HG02759 (cell line): ENCODE measurements at regions not wholly inside any gene's neighbourhood (a gene's known extent, or its start where the extent isn't known, plus 50 kb on each side); places are given as distances from the start of the nearest gene placed in this dataset.

Experiments
- ATAC-seq: cut with Tn5 transposase; IDR thresholded peaks from one replicate; pipeline ENCODE4 v1.9.1; 2021; ENCODE audit warnings: mild to moderate bottlenecking, moderate library complexity; ENCODE audit not compliant: unreplicated experiment

DNA sequence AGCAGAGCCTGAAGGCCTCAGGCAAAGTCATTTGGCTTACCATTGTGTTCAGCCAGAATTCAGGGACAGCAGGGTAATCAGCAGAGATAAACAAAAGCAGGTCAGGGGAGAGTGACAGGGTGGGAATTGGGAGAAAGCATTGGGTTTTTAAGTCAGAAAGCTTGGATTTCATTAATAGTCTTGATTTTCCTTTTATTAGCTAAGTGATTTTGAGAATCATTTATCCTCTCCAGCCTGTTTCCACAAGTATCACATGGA, 410.1 kb downstream of the HNRNPD start:
- ATAC-seq = no peak

DNA sequence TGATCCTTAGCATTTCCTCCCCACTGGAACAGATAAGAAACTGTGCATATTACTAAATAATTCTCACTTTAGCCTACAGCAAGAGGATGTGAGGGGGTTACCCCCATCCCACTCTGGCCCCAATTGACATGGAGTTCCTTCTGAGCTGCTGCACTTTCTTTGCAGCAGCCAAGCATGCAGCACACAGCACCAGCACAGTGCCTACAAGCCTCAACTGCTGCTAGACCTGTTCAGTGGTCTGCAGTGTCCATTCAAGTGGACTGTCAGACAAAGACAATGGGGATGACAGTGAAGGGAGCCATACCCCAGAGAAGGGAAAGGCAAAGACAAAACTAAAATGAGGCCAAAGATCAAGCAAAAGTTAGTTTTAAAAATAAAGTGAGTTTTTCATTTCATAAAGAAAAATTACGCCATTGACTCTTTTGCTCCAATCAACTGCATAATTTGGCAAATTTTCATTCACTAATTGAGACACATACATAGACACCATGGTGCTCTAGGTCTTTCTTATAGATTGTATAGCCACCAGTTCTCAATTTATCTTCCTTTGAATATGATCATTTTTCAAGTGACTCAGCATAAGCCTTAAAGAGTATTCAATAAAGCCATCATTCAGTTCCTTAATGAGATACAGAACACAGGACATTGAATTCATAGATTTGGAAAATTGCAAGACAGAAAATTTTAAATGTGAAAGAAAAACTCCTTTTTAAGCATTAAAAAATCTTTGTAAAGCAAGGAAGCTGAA, 410.6 kb downstream of the HNRNPD start:
- ATAC-seq = no peak

DNA sequence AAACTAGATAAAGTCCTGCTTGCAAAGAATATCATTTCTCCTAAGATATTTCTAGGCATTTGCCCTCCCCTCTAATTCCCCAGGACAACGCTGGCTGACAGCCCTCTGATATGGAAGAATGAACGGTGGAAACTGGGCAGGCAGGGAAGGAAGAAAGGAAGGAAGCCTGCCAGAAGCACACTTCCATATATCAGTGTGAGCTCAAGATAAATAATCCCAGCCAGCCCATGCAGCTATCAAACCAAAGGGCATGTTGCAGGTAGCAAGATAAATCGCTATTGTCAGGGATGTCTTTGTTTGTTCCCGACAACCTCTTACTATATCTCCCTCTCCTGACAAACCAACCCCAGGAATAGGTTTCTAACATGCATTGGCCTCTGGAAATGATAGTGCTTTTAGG, 412.8 kb downstream of the HNRNPD start:
- no peak for ATAC-seq

DNA sequence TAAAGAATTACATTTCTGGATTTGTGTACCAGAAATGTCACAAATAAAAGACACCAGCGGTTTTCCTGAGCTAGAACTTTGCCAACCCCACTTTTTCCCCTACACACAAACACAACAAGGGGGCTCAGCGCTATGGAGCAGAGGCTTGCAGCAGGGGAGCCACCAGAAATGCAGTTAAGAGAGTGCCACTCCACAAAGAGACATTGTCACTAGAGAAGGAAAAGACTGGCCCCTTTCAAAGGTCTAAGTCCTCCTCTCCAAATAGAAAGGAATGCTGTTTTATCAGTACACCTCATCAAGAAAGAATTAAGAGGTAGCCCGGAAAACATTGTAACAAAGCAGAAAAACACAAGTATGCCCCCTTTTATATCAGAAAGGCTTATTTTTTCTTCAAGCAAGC, 419.5 kb downstream of the HNRNPD start:
- ATAC-seq = no peak

DNA sequence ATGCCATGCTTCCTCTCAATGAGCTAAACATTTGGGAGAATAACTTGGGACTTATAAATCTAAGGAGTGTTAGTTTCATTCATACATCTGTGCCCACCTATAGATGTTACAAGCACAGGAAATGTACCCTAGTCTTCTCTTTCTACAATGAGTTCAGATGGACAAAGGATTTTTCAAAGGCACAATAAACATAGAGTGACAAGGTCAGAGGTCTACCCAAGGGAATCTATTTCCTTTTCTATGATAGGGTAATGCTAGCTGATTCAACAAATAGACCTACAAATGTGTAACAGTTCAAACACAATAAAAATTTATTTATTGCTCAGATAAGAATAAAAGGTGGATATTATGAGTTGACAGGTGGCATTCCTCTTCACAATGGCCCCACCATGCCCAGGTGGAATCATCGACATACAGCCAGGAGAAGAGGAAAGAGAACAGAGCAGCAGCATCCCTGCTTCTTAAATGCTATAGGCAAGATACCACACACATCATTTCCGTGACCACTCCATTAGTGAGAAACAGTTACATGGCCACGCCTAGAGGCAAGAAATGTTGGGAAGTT, 421.8 kb downstream of the HNRNPD start:
- no peak for ATAC-seq

DNA sequence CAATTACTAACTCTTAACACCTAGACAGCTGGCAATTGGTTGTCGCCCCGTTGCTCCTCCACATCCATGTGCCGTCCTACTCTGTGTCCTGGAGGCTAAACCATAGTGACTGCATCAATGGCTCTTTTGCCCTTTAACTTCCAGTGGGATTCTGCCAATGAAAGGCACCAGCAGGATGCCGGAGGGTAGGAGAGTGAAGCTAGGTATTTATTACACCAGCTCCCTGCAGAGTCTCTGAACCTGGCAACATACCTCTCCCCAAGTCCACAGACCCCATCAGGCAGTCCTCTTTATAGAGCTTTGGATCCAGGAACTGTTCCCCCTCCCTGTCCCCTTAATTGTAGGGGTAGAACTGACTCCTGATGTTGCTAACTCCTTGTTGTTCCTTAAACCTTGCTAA, 426.8 kb downstream of the HNRNPD start:
- ATAC-seq = no peak

DNA sequence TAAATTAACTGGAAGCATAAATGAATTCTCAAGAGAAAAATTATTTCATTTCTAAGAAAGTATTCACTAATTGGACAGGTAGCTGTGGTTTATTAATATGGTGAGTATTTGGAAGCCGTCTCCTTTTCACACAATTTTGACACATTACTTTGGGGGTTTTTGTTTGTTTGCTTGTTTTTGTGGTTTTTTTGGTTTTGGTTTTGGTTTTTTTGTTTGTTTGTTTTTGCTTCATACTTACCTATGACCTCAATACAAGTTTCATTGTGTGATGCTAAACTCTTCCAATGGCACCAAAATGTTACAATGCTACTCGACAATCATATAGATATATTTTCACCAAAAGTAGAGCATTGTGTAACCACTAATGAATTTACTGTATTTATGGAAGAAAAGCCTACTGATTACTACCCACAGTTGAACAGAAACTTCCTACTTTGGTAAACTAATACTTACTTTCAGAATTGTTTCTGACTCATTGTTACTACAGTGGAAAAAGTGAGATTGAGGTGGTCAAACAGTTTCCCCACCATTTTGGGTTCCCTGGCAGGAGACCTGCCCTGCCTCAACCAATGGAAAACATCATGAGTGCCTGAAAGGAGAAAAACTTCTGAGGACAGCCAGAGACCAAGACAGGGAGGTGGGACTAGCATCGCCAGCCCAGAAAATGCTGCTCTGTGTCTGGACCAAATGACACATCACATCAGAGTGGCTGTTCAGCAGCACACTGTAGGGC, 443.1 kb downstream of the HNRNPD start:
- no peak for ATAC-seq

DNA sequence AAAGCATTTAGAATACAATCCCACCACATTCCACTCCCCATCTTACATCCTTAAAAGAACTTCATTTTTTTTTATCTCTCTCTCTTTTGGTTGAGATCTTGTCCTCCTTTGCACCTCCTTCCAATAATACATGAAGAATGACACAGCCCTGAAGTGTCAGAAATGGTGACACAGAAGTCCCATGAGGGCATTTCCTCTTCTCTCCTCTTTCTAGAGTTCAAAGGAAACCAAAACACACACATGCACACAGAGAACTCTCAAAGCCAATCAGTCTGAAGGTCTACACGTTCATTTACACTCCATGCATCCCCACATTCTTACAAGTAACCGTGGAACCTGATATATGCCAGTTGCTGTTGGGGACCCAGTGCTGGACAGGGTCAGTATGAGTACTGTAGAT, 450.7 kb downstream of the HNRNPD start:
- no peak for ATAC-seq

DNA sequence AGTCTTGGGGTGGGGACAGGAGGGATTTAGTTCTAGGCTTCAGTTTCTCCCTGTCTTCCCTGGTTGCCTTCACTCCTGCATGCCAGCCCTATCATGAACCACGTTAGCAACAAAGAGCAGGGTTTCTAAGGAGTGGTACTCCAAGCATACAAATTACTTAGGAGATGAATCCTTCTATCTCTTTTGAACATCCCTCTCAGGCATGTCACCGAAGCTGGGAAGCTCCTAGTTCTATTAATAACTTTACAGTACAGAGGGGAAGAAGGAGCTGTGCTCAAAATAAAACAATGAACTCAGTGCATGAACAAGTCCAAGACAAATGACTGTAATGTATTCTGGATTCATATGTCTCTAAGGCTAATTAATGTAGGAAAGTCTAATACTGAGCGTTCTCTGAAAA, 450.6 kb upstream of the RASGEF1B start:
- no peak for ATAC-seq

DNA sequence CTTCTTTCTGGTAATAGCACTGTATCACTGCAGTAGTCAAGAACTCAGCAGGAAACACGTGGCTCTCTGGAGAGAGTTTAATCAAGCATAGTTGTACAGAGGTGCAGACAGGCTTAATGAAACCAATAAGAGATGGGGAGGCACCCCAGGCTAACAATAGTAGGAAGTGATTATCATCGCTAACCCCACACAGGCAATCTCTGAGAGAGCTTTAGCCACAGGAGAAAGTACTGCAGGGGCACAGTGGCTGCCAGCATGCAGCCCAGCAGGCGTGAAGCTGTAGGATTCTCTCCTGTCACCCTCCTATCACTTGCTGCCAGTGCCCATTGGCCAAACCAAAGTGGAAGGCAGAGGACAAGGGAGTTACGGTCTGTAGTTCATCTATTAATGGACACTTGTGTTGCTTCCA, 450.0 kb upstream of the RASGEF1B start:
- ATAC-seq = no peak

DNA sequence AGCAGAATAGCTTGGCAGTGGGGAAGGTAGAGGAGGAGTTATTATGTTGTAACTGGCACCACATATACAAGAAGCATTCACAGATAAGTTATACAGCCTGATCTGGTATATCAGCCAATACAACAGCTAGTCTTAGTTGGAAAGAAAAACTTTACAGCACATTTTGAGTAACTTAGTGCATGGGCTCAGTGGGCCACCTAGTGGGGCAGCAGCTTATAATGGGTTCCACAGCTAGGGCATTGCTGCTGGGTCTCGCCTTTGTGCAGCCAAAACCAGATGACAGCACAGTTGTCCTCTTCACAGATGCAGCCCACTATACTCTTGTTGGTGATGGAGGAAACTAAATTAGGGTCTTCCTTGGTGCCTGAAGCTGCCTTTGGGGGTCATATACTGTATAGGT, 448.1 kb upstream of the RASGEF1B start:
- no peak for ATAC-seq

DNA sequence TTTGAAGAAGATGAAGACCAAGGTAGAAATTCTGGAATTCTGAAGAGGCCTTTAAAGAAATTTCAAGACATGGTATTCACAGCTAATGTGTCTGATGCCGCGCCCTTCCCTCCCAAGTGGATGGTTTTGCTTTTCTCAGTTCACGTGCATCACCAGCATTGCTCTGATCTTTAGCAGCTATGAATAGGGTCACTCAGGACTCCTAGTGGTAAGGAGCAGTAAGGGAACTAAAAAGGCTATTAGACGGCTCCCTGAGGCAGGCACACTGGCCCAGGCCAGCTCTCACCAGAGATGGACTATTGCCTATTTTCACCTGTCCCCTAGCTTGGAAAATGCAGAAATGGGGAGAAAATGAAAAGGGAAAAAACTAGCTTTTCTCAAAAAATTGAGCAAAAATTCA, 447.5 kb upstream of the RASGEF1B start:
- peak; percentile 81 for ATAC-seq

DNA sequence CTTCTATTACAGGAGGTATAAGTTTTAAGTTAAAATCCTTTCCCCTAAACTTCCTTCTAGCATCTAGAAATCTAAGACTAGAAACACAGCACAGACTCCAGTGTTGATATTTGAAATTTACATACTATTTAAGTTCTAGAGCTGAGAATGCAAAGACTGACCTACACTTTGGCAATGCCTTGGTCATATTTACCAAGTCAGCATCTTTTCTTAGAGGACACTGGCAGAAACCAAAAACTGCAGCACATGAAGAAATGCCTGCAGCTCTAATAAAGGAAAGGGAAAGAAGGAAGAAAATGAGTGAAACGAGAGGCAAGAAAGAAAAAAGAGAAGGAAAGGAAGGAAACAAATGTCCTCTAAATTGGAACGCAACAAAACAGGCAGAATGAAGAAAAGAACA, 443.7 kb upstream of the RASGEF1B start:
- ATAC-seq = no peak

DNA sequence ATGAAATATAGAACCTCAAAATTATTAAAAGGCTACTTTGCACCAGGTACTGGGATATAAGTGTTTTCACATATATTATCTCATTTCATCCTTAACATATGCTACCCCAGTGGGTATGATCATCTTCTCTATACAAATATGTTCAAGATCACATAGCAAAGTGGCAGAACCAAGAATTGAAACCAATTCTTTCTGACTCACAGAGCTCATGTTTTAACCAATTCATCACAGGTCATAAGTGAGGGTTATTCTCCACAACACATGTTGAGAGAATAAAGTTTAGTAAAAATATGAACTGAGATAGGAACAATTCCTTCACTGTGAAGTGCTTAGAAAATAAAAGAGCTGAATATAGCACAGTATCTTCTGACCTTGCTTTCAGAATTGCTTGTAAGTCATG, 442.9 kb upstream of the RASGEF1B start:
- no peak for ATAC-seq

DNA sequence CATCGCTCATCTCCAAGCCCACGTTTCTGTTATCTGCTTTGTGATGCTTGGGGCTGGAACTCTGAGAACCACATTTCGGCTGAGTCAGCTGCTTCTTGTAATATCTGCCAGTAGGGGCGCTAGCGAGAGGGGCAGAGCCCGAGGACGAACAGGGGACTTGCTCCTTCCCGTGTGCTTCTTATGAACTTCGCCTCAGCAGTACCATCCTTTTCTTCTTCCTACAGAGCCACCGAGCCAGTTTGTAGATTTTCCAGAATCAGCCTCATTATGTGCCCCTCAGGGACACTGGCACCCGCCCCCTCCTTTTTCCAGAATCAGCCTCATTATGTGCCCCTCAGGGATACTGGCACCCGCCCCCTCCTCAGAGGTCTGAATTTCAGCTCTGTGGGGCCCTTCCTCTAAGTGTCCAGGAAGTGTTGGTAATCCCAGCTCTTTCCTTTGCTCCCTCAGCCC, 441.7 kb upstream of the RASGEF1B start:
- peak; percentile 87 for ATAC-seq

DNA sequence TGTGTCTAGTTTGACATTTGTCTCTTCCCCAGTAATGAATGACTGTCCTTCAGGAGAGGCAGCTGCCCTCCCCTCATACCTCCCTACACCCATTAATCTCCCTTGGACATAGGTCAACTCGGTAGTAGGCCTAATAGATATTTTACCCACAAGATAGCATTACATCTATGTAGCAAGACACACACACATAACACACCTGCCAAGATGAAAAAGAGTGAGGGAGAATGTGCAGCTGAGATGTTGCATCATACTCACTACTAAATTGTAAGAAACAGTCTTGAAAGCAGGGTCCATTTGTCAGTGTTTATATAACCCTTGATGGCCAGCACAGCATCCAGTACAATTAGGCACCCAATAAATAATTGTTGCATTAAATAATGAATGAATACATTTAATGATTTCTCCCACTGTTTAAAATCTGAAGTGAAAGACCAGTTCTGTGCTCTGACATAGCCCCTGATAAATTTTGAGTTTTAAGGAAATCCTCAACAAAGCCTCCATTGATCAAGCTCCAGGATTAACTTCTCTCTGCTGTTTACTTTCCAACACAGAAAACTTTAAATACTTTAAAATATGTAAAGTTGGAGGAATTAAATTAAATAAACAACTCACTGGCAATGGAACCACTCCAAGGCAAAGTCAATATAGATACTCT, 440.8 kb upstream of the RASGEF1B start:
- ATAC-seq = no peak

DNA sequence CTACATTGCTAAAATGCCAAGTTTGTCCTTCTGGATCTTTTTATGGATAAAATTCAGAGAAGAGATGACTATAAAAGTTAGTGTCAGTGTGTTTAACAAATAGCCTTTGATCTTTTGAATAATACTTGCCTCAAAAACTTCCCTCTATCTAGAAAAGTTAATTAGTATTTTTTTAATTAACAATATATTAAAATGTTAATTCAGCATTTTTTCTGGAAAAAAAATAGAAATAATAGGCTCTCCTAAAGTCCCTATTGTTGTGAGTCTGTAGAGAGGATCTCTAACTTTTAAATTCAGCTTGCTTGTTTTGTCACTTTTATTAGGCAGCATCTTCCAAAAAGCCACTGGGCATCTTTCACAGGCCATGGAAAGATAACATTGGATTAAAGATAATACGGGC, 435.2 kb upstream of the RASGEF1B start:
- ATAC-seq = no peak

DNA sequence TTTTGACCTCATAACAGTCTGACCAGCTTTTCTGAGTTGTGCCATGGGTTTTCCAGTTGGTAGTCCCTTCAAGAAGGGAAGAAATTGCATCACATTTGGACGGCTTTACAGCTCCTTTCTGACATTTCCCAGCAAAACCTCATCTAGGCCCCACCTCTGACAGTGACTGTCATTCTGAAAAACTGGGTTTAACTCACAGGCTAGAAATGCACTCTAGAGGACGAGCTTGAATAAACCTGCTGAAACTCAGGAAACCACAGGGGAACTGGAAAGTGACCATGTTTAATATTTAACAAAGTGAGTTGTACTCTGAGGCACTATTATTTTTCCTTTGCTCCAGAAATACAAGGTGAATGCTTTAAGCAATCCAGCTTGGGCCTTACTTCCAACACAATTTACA, 434.3 kb upstream of the RASGEF1B start:
- ATAC-seq = peak; percentile 99

DNA sequence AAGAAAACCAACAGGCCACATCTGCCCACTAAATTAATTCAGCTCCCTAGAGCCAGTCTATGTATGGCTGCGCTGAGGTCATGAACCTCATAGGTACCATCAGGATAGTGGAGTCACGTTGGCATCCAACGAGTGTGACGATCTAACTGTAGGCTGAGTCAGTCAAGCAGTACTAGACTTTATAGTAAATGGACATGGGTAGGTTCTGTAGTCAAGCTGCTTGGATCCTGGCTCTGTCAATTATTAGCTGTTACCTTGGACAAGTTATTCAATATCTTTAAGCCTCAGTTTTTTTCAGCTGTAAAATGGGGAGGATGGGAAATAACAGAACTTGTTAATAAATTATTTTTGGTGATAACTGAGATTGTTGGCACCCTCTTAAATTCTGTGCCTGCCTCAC, 432.4 kb upstream of the RASGEF1B start:
- ATAC-seq = no peak

DNA sequence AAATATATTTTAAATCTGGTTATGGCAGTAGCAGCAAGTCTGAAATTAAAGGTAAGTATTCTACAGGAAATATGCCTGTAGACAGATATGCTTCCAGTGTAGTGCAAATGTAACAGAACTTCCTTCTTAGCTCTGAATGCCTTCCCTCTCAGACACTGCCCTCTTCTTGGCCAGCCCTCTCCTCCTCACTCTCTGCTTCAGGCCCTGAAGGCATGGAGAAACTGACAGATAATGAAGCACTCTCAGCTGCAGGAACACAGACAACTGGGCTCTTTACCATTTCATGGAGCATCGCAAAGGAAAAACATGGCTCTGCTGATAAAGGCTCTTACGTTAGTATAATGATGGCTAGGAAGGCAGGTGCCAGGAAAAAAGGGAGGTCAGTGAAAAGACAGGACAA, 431.5 kb upstream of the RASGEF1B start:
- ATAC-seq = no peak

DNA sequence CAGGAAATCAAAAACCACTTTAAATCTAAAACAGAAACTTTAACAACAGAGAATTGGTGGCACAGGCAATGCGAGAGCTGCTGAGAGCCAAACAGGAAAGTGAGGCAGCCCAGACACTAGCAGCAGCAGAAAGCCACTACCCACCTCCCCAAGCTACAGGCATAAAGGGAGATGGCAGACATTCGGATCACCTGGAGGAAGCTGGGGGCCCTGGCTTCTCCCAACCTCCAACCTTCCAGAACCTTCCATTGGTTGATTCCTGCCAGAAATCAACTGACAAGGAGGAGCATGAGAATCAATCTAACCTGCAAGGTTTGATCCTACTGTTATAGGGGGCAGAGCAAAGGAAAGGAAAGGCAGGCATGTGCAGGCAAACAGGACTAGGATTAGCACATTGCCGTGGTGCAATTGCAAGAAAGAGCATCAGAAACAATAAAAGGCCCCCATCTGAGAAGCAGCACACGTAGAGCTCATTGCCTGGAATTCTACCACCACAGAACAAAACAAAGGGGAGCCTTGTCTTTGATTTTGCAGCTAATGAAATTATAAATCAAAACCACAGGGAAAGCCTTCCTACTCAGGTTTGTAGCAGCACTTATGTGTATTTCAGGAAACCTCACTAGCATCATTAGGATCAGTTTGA, 427.3 kb upstream of the RASGEF1B start:
- no peak for ATAC-seq

DNA sequence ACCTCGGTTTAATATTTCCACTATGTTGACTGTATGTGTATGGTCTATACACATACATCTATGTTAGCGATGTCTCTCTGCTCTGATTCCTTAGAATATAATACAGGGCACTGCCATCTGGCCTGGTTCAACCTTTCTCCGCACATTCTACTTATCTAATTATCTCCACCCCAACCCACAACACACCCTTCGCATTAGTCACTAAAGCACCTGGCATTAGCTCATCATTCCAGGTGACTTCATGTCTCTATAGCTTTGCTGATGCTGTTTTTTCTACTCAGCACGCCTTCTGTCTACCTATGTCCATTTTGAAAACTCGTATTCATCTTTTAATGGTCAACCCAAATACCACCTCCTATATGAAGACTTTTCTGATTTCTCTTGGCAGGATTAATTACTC, 425.2 kb upstream of the RASGEF1B start:
- no peak for ATAC-seq
